ENCODE measurements at regions not wholly inside any gene's neighbourhood (a gene's known extent, or its start where the extent isn't known, plus 50 kb on each side); places are given as distances from the start of the nearest gene placed in this dataset.

DNA sequence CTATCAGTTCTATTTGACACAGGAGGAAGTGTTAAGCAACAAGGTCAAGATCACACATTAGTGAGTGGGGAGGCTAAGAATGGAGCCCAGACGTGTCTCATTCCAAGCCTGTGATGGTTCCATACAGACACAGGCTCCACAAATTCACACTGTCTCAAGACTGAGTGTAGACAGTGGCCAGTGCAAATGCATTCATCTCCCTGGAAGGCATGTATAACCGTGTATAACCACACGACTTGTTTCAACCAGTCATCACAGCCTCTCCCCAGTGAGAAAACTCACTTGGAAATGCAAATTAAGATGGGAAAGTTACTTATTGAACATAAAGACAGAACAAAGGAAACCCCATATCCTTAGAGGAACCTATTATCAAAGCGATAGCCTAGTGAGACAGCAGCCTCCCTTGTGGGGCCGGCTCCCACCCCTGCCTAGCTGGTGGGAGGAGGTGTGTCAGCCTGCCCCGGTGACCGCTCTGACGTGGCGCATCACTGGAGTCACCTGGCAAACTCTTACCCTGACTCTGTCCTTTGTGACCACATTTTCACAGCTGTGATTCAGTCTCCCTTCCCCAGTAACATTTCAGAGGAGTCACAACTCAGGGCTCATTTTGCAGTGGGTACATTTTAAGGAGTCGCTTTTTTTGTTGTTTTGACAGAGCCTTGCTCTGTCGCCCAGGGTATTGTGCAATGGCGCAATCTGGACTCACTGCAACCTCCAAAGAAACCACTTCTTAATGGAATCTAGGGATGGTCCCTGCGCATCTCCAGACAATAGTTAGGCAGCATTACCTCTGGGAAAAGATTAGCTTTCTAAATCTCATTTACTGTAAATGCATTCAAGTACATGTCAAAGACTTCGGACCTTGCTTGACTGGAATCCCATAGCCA, 126.6 kb upstream of the PARD3 start:
- TF ChIP-seq, protein P1, sequence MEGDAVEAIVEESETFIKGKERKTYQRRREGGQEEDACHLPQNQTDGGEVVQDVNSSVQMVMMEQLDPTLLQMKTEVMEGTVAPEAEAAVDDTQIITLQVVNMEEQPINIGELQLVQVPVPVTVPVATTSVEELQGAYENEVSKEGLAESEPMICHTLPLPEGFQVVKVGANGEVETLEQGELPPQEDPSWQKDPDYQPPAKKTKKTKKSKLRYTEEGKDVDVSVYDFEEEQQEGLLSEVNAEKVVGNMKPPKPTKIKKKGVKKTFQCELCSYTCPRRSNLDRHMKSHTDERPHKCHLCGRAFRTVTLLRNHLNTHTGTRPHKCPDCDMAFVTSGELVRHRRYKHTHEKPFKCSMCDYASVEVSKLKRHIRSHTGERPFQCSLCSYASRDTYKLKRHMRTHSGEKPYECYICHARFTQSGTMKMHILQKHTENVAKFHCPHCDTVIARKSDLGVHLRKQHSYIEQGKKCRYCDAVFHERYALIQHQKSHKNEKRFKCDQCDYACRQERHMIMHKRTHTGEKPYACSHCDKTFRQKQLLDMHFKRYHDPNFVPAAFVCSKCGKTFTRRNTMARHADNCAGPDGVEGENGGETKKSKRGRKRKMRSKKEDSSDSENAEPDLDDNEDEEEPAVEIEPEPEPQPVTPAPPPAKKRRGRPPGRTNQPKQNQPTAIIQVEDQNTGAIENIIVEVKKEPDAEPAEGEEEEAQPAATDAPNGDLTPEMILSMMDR (IDR thresholded peaks at IDR 0.05), result no peak
- TF ChIP-seq POLR2A (IDR thresholded peaks at IDR 0.05), result no peak
- TF ChIP-seq POLR2AphosphoS5 (IDR thresholded peaks at IDR 0.05), result no peak
- TF ChIP-seq EP300 (IDR thresholded peaks at IDR 0.05), result no peak

Data from upper lobe of left lung (tissue), 4 donors.